Ovary (tissue), 3 donors: ENCODE measurements at regions not wholly inside any gene's neighbourhood (a gene's known extent, or its start where the extent isn't known, plus 50 kb on each side); places are given as distances from the start of the nearest gene placed in this dataset.

Experiments
- EP300 ChIP-seq: sonication (generic); formaldehyde crosslinking; IDR thresholded peaks from one replicate; pipeline ENCODE4 v1.6.1; 2017; ENCODE audit warnings: antibody characterized with exemption
- TF ChIP-seq, protein P1 (sequence below), 3 donors: fragments of 450-650 bp in 2 of 3; fragments of 200-600 bp in 1 of 3; IDR thresholded peaks; one replicate each; pipeline versions ENCODE4 v1.5.1 to v1.8.0; 2016 to 2022; ENCODE audit warnings: antibody characterized with exemption in 3 of 3, mild to moderate bottlenecking in 1 of 3
- donor health status: DM: no; HTN: no; CAD: no.

- no peak for TF ChIP-seq EP300
- TF ChIP-seq, protein P1, sequence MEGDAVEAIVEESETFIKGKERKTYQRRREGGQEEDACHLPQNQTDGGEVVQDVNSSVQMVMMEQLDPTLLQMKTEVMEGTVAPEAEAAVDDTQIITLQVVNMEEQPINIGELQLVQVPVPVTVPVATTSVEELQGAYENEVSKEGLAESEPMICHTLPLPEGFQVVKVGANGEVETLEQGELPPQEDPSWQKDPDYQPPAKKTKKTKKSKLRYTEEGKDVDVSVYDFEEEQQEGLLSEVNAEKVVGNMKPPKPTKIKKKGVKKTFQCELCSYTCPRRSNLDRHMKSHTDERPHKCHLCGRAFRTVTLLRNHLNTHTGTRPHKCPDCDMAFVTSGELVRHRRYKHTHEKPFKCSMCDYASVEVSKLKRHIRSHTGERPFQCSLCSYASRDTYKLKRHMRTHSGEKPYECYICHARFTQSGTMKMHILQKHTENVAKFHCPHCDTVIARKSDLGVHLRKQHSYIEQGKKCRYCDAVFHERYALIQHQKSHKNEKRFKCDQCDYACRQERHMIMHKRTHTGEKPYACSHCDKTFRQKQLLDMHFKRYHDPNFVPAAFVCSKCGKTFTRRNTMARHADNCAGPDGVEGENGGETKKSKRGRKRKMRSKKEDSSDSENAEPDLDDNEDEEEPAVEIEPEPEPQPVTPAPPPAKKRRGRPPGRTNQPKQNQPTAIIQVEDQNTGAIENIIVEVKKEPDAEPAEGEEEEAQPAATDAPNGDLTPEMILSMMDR (IDR thresholded peaks at IDR 0.05) = no peak
Measured at GRCh38 chr2:226623587-226624368, 175.8 kb downstream of the IRS1 start.
